Skin epidermis (tissue), 12 donors: ENCODE measurements at regions not wholly inside any gene's neighbourhood (a gene's known extent, or its start where the extent isn't known, plus 50 kb on each side); places are given as distances from the start of the nearest gene placed in this dataset.
"Not testable (repeated sequence)": the region's sequence is repeated elsewhere in the genome, so short reads cannot be mapped to it uniquely, and the experiment has no call there.

ENCODE experiments used
- H3K27ac ChIP-seq, 21 experiments: fragments of 200-600 bp; sonication (generic) in 11 of 21; one replicate each; pipeline ENCODE4 v1.5.0; 2020; ENCODE audit warnings: mild to moderate bottlenecking in 3 of 21, inconsistent platforms in 2 of 21, moderate library complexity in 2 of 21
- H3K4me3 ChIP-seq, 7 experiments: fragments of 200-600 bp; sonication (generic) in 2 of 7; one replicate each; pipeline ENCODE4 v1.5.0; 2020; ENCODE audit warnings: inconsistent platforms in 2 of 7, mild to moderate bottlenecking in 2 of 7, moderate library complexity in 1 of 7

DNA sequence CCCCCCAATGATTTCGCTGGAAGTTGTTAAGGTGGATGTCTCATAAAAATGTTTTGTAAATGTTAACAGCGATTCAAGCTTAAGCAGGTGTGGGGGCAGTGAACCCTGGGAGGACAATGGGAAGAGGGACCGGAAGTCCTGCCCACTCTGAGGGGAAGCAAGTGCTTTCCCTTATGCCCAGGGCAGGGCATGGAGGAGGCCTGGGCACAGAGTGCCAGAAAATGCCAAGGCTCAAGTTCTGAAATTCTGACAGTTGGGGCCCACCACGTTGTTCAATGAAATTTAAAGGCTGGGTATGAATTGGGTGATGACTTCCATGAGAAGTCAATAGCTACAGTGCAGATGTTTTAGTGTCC, 132.7 kb upstream of the SALL4 start:
- H3K27ac ChIP-seq: no peak overlapping the region
- H3K4me3 ChIP-seq: no peak overlapping the region

DNA sequence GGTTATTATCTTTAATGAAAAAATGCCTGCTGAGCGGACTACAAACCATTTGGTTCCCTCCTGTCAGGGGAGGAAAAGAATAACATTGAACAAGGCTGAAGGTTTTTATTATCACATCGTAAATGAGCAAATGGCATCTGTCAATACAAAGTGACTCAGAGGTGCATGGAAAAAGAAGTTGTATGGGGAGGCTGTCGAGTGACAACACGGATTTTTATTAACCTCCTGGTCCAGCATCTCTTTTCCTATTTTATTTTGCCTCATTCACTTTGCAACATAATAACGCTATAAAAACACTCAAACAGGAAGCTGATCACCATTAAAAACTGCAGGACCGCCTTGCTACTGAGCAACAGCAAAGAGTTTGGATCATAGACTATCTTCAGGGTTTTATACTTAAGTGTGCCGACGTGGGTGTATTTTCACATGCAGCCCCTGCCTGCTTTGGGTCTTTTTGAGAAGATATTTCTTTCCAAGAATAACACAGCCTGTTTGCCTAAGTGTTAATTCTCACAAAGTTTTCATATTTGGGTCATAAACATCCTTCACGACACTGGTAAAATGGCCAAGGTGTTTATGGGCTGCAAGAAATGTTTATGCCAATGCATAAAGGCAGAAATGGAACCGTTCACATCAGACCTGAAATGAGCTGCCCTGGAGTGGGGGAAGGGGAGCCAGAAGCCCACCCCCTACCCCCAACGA, 132.1 kb upstream of the SALL4 start:
- H3K4me3 ChIP-seq: no peak overlapping the region
- H3K27ac ChIP-seq: no peak overlapping the region

DNA sequence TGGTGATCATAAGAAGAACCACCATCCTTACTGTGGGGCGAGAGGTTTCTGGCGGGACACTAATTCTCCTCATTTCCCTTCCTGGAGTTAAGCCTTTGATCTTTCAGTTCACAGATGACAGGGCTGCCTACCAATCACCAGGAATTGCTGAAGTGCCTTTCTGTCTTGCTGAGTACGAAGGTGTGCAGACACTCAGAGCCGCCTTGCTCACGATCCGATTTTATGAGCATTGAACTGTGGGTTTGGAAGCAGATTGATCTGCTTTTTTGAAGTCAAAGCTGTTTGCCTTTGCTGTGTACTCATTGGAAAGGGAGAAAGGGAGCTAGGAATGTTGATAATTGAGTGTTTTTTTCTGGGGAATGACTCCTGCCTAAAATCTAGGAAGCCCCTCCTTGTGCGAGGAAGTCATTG, 129.1 kb upstream of the SALL4 start:
- H3K27ac ChIP-seq: no peak overlapping the region
- no peak overlapping the region for H3K4me3 ChIP-seq

DNA sequence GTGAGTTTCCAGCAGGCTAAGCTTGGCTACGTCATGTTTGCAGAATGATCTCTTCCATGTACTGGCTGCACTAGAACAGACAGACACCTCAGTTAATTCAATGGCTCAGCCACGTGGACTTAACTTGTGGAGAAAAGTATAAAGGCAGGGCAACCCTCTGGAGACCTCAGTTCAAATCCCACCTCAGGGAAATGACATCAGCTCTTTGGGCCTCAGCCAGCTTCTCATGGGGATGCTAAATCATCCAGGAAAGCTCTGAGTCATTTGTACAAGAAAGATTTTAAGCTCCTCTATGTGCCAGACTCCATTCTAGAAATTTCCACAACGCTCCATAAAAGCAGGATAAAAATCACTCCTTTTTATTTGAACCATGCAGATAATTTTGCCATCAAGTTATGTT, 128.5 kb upstream of the SALL4 start:
- H3K27ac ChIP-seq: no peak overlapping the region
- no peak overlapping the region for H3K4me3 ChIP-seq

DNA sequence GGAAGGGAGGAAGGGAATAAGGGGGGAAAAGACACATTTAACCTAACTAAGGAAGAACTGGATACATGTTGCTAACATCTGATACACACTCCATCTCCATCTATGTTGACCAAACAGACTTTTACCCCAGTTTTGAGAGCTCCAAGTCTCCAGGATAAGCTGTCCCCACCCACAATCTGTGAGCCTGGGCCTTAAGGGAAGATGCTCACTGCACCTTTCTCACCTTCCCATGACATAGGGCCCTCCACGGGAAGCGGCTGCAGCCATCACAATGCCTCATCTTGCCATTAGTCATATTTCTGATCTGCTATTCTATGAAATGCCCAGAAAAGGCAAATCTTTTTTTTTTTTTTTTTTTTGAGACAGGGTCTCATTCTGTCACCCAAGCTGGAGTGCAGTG, 126.6 kb upstream of the SALL4 start:
- H3K4me3 ChIP-seq: no peak overlapping the region
- no peak overlapping the region for H3K27ac ChIP-seq

DNA sequence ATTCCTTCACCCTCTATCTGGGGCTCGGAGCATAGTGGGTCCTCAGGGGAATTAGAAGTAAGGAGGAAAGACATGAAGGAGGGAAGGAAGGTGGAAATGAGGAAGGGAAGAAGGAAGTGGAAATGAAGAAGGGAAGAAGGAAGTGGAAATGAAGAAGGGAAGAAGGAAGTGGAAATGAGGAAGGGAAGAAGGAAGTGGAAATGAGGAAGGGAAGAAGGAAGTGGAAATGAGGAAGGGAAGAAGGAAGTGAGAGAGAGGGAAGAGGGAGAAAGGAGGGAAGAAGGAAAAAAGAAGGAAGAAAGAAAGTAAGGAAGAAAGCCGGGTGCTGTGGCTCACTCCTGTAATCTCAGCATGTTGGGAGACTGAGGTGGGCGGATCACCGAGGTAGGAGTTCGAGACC, 125.6 kb upstream of the SALL4 start:
- not testable (repeated sequence) for H3K4me3 ChIP-seq, H3K27ac ChIP-seq

DNA sequence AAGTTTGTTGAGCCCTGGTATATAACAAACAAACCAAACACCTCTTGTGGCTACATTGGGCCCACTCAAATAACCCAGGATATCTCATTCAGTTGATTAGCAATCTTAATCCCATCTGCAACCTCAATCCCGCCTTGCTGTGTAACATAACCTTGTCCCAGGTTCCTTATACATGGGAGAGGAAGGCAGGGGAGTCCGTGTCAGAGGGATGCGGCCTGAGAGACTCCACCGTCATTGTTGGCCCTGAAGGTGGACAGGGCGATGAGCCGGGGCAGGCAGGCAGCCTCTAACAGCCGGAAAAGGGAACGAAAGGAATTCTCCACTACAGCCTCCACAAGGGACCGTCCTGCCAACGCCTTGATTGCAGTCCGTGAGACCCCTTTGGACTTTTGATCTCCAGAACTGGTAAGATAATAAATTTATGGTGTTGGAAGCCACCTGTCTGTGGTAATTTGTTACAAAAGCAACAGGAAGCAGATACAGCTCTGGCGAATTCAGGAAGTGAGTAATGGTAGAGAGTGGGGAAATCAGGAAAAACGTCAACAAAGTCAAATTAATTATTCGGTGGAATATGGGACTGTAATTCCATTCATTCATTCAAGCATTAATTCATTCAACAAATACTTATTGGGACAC, 124.5 kb upstream of the SALL4 start:
- H3K4me3 ChIP-seq: no peak overlapping the region
- no peak overlapping the region for H3K27ac ChIP-seq

DNA sequence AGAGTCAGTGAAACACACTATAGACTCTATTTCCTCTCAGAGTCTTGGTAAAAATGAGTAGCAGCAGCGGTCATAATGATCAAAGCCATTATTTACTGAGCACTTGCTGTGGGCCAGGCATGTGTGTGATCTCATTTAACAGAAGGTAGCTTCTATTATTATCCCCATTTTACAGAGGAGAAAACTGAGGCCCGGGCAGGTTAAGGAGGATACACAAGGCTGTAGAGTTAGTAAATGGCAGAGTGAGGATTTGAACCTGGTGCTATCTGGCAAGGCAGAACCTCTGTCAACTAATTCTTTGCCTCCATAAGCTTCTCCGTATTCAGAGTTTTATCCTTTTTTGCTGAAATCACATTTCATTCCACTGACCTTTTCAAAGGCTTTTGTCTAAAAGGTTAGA, 122.2 kb upstream of the SALL4 start:
- no peak overlapping the region for H3K27ac ChIP-seq
- no peak overlapping the region for H3K4me3 ChIP-seq

DNA sequence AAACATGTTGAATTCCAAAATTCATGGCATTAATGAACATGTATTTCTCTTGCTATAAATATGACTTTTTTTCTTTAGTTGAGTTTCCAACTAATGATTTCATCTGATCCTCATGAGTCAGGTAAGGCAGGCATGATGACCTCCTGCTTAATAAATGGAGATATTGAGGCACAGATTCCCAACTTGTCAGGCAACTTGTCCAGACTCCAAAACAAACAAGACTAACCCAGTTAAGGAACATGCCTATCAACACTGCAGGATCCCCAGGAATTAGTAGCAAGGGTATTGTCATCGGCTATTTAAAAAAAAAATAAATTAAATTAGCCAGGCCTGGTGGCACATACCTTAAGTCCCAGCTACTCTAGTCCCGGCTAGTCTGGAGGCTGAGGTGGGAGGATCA, 121.3 kb upstream of the SALL4 start:
- no peak overlapping the region for H3K27ac ChIP-seq
- no peak overlapping the region for H3K4me3 ChIP-seq

DNA sequence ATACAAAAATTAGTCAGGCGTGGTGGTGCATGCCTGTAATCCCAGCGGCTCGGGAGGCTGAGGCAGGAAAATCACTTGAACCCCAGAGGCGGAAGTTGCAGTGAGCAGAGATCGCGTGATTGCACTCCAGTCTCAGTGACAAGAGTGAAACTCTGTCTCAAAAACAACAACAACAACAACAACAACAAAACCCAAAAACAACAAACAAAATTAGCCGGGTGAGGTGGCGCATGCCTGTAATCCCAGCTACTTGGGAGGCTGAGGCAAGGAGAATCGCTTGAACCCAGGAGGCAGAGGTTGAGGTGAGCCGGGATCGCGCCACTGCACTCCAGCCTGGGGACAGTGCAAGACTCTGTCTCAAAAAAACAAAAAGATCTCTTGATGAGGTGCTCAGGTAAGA, 120.5 kb upstream of the SALL4 start:
- H3K4me3 ChIP-seq, H3K27ac ChIP-seq: not testable (repeated sequence)

DNA sequence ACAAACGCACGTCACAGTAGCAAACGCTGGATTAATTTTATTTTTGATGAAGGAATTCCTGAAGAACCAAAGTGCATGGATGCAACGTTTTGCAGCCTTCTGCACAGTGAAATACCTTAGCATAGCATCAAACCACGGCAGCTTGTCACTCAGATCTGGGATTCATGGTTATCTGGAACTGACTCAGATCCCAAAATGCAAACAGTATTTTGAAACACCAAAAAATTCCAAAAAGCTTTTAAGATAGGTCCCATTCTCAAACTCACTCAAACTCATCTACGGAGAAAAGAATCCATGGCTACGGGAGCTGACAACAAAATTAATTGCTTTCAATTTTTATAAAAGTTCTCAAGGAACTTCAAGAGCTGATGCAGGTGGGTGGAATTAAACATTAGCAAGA, 116.2 kb upstream of the SALL4 start:
- no peak overlapping the region for H3K4me3 ChIP-seq
- H3K27ac ChIP-seq: no peak overlapping the region

DNA sequence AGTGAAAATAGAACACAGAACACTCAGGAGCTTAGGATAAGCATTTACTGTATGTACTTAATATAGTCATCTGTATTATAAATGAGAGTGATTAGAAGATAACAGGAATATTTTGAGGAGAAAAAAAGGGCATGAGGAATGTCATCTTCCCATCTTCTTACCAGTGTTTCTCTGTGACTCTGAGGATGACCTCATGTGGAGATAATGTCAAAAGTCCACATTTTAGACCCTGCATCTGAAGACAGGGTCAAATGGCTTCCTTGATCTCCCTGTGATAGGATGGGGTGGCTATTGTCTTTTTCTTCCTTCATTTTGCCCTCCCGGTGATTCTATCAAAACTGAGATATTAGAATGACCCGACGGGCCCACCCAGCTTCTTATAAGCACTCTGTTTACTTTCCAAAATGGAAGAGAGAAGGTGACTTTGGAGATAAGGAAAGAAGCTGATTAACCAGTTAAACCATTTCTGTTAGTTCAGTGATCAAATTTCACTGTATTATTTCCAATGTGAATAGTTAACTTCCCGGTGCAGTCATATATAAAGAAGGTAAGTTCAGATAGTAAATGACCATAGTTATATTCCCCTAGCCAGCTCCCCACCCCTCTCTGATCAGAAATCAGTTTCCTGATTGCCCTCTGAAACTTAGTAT, 115.7 kb upstream of the SALL4 start:
- H3K4me3 ChIP-seq: no peak overlapping the region
- no peak overlapping the region for H3K27ac ChIP-seq

DNA sequence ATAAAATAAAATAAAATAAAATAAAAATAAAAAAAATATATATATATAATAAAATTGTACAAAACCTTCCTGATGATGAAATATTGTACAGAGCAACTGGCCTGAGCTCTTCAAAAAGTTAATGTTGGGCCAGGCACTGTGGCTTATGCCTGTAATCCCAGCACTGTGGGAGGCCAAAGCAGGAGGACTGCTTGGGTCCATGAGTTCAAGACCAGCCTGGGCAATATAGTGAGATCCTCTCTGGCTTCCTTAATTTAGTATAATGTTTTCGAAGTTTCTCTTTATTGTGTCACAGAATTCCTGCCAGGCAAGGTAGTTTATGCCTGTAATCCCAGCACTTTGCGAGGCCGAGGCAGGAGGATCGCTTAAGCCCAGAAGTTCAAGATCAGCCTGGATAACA, 113.9 kb upstream of the SALL4 start:
- H3K4me3 ChIP-seq: no peak overlapping the region
- H3K27ac ChIP-seq: no peak overlapping the region

DNA sequence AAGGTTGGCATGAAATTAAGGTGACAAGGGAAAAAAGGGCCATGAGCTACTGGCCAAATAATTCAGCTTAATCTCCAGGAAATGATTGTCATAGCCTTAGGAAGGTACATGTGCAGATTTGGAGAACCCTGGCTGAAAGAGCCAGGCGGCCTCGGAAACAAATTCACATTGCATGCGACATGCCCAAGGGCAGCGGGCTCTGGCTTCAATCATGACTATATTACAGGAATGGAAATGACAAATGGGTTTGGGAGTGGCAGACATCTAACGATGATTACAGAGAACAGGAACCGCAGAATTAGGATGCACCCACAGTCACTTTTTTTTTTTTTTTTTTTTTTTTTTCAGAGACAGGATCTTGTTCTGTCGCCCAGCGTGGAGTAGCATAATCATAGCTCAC, 112.4 kb upstream of the SALL4 start:
- H3K27ac ChIP-seq: no peak overlapping the region

DNA sequence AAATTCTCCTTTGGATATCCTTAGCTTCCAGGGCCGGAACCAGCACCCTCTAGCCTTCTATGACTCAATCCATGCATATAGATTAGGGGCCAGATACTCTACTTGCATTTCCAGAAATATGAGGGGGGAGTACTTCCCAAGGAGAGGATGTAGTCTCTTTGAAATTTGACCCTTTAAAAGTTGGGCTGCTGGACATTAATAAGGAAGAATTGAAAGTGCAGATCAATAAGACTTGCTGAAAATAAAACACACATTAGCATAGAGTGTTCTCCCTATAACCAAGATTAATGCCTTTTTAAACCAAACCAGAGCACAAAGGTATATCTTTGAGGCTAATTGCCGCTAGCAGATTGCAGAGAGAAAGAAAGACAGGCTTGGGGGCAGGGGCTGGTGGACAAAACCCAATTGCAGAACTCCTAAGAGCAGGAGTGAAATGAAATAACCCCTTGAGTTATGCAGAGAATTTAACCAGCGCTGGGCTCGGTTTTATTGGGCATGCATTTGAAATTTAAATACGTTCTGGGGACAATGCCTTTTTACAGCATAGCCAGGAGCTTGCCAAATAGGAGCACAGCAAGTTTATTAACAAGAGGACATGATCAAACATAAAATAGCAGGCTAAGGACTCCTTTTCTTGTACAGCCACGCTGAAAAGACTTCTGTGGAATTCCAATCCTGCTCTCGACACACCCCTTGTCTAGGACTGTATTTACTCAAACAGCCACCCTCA, 108.2 kb upstream of the SALL4 start:
- H3K27ac ChIP-seq: no peak overlapping the region
- H3K4me3 ChIP-seq: no peak overlapping the region

More for the DNA sequence above, 112.4 kb upstream of the SALL4 start:
- no peak overlapping the region for H3K4me3 ChIP-seq

DNA sequence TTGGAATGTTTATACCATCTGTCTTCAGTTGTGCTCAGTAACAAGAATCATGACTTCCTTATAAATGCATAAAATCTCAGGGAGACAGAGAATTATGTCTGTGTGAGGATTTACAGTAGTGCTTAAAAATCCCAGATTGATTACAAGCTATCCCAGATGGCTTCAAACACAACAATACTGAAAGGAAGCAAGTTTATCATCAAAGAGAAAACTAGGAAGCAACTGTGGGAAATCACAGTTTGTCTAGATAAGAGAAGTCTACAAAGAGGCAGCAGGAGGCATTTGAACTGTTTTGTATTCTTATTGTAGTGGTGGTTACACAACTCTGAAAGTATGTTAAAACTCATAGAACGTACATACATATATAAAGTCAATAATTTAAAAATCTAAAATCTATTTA, 104.4 kb upstream of the SALL4 start:
- Histone ChIP-seq H3K27ac (no peak overlapping the region), H3K4me3 (no peak overlapping the region)

DNA sequence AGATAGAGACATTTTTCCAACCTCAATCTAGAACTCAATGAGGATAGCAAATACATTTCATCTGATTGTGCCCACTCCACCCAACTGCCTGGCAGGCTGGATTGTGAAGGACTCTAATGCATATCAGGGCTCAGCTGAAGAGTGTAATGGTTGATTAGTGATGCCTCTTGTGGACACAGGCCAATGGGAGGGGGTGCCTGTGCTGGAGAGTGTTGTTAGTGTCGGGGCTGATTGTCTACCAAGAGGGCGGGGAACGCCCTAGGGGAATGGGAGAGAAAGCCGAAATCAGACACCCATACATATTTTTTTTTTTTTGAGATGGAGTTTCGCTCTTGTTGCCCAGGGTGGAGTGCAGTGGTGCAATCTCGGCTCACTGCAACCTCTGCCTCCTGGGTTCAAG, 103.7 kb upstream of the SALL4 start:
- no peak overlapping the region for H3K27ac ChIP-seq
- H3K4me3 ChIP-seq: no peak overlapping the region

DNA sequence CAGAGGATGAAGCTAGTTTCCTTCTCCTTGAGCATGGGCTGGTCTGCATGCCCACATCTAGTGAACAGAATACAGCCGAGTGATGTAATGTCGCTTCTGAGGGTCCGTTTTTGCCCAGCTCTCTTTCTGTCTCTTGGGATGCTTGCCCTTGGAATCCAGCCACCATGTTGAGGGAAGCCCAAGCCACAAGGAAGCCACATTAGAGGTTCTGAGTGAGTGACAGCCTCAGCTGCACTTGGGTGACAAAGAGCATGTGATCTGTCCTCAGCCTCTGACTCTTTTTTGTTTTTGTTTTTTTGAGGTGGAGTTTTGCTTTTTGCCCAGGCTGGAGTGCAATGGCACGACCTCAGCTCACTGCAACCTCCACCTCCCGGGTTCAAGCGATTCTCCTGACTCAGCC, 100.6 kb upstream of the SALL4 start:
- Histone ChIP-seq H3K27ac (no peak overlapping the region), H3K4me3 (no peak overlapping the region)

DNA sequence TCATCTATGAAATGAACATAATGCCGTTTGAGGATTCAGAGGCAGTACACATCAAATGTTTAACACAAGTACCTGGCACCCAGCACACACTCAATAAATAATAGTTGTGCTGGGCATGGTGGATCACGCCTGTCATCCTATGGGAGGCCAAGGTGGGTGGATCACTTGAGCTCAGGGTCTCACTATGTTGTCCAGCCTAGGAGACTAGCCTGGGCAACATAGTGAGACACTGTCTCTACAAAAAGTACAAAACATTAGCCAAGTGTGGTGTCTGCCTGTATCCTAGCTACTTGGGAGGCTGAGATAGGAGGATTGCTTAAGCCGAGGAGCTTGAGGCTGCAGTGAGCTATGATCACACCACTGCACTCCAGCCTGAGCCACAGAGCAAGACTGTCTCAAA, 98.1 kb upstream of the SALL4 start:
- H3K27ac ChIP-seq: no peak overlapping the region
- H3K4me3 ChIP-seq: no peak overlapping the region

DNA sequence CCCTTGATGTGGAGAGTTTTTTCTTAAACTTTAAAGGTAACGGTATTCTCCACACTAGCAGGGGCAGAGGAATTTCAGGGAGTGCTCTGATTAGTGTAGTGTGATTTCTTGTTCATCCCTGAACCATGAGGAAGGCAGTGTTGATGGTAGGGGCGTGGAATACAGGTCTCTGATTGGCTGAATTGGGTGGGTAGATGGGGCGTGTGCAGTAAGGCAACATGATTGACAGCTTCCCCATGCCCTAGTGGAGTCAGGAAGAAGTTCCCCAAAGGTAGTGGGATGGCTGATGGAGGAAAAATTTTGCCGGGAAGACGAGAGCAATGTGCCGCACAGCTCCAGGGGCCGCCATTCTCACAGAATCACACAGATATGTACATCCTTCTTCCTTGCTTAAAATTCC, 97.4 kb upstream of the SALL4 start:
- H3K4me3 ChIP-seq: no peak overlapping the region
- H3K27ac ChIP-seq: no peak overlapping the region

DNA sequence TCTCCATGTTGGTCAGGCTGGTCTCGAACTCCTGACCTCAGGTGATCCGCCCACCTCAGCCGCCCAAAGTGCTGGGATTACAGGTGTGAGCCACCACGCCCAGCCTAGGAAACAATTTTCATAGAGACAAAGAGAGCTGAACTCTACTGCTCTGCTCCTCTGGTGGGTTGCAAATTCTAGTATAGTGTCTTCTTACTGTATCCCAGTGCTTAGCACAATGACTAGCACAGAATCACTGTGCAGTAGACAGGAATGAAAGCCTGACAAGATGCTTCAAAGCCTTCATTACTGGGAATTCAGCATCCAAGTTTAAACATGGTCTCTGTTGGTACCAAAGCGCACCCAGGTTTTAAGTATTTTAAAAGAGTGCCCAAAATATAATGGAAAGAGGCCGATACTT, 96.5 kb upstream of the SALL4 start:
- Histone ChIP-seq H3K27ac (no peak overlapping the region), H3K4me3 (no peak overlapping the region)
